ENCODE measurements at regions not wholly inside any gene's neighbourhood (a gene's known extent, or its start where the extent isn't known, plus 50 kb on each side); places are given as distances from the start of the nearest gene placed in this dataset.

DNA sequence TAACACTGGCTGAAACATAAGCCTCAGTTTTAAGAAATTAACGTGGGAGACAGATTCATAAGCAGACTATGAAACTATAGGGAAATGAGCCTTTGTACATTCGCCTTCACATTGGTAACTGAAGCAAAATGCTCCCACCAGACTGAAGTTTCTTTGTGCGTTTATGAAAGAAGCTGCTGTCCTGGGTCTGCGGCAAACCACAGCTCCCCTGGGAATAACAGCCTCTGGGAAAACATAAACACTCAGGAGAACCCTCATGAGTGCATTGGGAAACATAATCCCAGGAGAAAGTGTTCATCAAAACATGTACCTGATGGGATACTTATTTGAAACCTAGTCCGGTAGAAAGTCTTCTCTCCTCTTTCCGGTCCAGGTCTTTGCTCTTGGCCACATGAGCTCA lies 193.1 kb upstream of the LARGE1 start:
- no peak overlapping the region for H3K27ac ChIP-seq (replicated peaks)

DNA sequence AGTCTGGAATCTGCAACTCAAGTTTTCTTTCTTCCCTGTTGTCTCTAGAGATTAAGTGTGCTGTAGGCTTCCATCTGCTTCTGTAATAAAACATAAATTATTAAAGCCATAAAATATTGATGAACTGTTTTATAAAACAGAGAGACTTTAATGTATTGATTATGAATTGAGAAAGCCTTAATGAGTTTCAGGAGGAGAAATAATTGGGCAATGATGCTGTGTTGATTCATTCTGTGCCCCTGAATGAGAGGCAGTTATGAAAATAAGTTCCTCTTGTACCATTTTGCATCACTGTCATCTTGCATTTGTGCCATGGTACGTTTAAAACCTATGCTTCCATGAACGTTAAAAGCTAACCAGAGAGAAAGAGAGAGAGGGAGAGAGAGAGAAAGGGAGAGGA lies 194.1 kb upstream of the LARGE1 start:
- intact Hi-C loops (cut with micrococcal nuclease), result loop anchor here (5.0 kb wide), 1 partner anchor 812 kb away; no protein-coding TSS in a partner anchor
- no peak for DNase-seq
- Histone ChIP-seq H3K4me3 (no peak overlapping the region), H3K27me3 (ENCODE audit: low read depth) (no peaks in the 10 kb centered on the region), H3K4me1 (no peaks in the 10 kb centered on the region), H3K27ac (replicated peaks) (no peak overlapping the region), H3K9me3 (replicated peaks) (peaks cover 11% of the 10 kb centered on the region), H3K36me3 (no peaks in the 10 kb centered on the region)
- TF ChIP-seq CTCF (IDR thresholded peaks at IDR 0.05; ENCODE audit: borderline replicate concordance), result no peak

More for the DNA sequence above, 193.1 kb upstream of the LARGE1 start:
- no peaks in the 10 kb centered on the region for H3K36me3 ChIP-seq
- no peak overlapping the region for H3K4me3 ChIP-seq
- intact Hi-C loops (cut with micrococcal nuclease), result loop anchor here (5.0 kb wide), 1 partner anchor 811 kb away; no protein-coding TSS in a partner anchor
- DNase-seq, result no peak
- peaks cover 11% of the 10 kb centered on the region for H3K9me3 ChIP-seq (replicated peaks)
- peaks cover under 1% of the 10 kb centered on the region for H3K27me3 ChIP-seq (ENCODE audit: low read depth)
- H3K4me1 ChIP-seq, result no peaks in the 10 kb centered on the region
- no peak for TF ChIP-seq CTCF (IDR thresholded peaks at IDR 0.05; ENCODE audit: borderline replicate concordance)

- Histone ChIP-seq H3K36me3 (no peaks in the 10 kb centered on the region), H3K4me3 (no peak overlapping the region), H3K27ac (replicated peaks) (no peak overlapping the region), H3K27me3 (ENCODE audit: low read depth) (no peaks in the 10 kb centered on the region), H3K4me1 (no peaks in the 10 kb centered on the region), H3K9me3 (replicated peaks) (peaks cover 11% of the 10 kb centered on the region)
- no peak for DNase-seq
- intact Hi-C loops (cut with micrococcal nuclease), result no loop called here
- no peak for TF ChIP-seq CTCF (IDR thresholded peaks at IDR 0.05; ENCODE audit: borderline replicate concordance)
These were observed 195.4 kb upstream of the LARGE1 start for GRCh38 chr22:34115722-34116121.

- no peak for TF ChIP-seq CTCF (IDR thresholded peaks at IDR 0.05; ENCODE audit: borderline replicate concordance)
- intact Hi-C loops (cut with micrococcal nuclease), result no loop called here
These were observed 195.8 kb upstream of the LARGE1 start for GRCh38 chr22:34116126-34116525.

DNA sequence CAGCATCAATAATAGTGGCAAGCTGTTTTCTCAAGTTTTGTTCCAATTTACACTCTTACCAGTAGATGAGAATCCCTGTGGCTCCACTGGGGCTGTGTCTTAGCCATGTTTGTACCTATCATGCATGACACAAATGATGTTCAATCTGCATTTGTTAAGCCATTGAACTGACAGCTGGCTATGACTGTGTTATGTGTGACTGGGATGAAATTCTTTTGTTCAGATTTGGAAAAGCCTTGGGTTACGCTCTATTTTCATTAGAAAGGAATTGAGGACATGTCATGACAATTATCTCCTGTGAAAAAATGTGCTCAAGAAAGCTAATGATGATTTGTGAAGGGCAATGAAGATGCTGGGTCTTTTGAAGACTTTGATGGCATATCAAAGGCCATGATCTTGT lies 201.8 kb upstream of the LARGE1 start:
- DNase-seq, result no peak
- intact Hi-C loops (cut with micrococcal nuclease), result no loop called here
- Histone ChIP-seq H3K36me3 (no peaks in the 10 kb centered on the region), H3K9me3 (replicated peaks) (peaks cover 11% of the 10 kb centered on the region), H3K4me1 (no peaks in the 10 kb centered on the region), H3K27ac (replicated peaks) (no peak overlapping the region), H3K4me3 (no peak overlapping the region), H3K27me3 (ENCODE audit: low read depth) (peaks cover 3% of the 10 kb centered on the region)
- TF ChIP-seq CTCF (IDR thresholded peaks at IDR 0.05; ENCODE audit: borderline replicate concordance), result no peak

More at GRCh38 chr22:34116126-34116525, 195.8 kb upstream of the LARGE1 start:
- no peaks in the 10 kb centered on the region for H3K36me3 ChIP-seq
- H3K27ac ChIP-seq (replicated peaks), result no peak overlapping the region
- H3K27me3 ChIP-seq (ENCODE audit: low read depth), result no peaks in the 10 kb centered on the region
- no peak for DNase-seq
- peaks cover 11% of the 10 kb centered on the region for H3K9me3 ChIP-seq (replicated peaks)
- H3K4me3 ChIP-seq, result no peak overlapping the region
- H3K4me1 ChIP-seq, result no peaks in the 10 kb centered on the region

Measured in left ventricle myocardium inferior (tissue), 1 donor.